ENCODE measurements at regions not wholly inside any gene's neighbourhood (a gene's known extent, or its start where the extent isn't known, plus 50 kb on each side); places are given as distances from the start of the nearest gene placed in this dataset.
A peak's percentile ranks its signal among the peaks of the same experiment; 100 is the strongest.

- DNase-seq: no peak
Measured at GRCh38 chr6:27053738-27054137, 193.8 kb upstream of the PRSS16 start.

GRCh38 chr6:27056615-27057014 lies 190.9 kb upstream of the PRSS16 start:
- DNase-seq: no peak

GRCh38 chr6:27059621-27060425 lies 187.7 kb upstream of the PRSS16 start:
- DNase-seq: no peak

- no peak for DNase-seq
Measured at GRCh38 chr6:27061235-27061993, 186.1 kb upstream of the PRSS16 start.

GRCh38 chr6:27062755-27063154 lies 184.7 kb upstream of the PRSS16 start:
- no peak for DNase-seq

GRCh38 chr6:27065183-27065582 lies 182.3 kb upstream of the PRSS16 start:
- no peak for DNase-seq

GRCh38 chr6:27066381-27066780 lies 181.1 kb upstream of the PRSS16 start:
- no peak for DNase-seq

- DNase-seq: no peak
Measured at GRCh38 chr6:27066802-27067201, 180.7 kb upstream of the PRSS16 start.

- DNase-seq: no peak
Measured at GRCh38 chr6:27073441-27073840, 174.1 kb upstream of the PRSS16 start.

GRCh38 chr6:27076116-27076515 lies 171.4 kb upstream of the PRSS16 start:
- DNase-seq: no peak

- DNase-seq: peak; percentile 44
Measured at GRCh38 chr6:27078734-27079357, 168.7 kb upstream of the PRSS16 start.

GRCh38 chr6:27081188-27081587 lies 166.3 kb upstream of the PRSS16 start:
- DNase-seq: no peak

GRCh38 chr6:27081931-27082330 lies 165.6 kb upstream of the PRSS16 start:
- no peak for DNase-seq

- no peak for DNase-seq
Measured at GRCh38 chr6:27088068-27088467, 159.4 kb upstream of the PRSS16 start.

GRCh38 chr6:27091661-27092315 lies 155.7 kb upstream of the PRSS16 start:
- no peak for DNase-seq

- no peak for DNase-seq
Measured at GRCh38 chr6:27092316-27092692, 155.2 kb upstream of the PRSS16 start.

- DNase-seq: no peak
Measured at GRCh38 chr6:27095914-27096313, 151.6 kb upstream of the PRSS16 start.

- DNase-seq: peak; percentile 36
Measured at GRCh38 chr6:27096834-27097511, 150.5 kb upstream of the PRSS16 start.

- no peak for DNase-seq
Measured at GRCh38 chr6:27098956-27099355, 148.5 kb upstream of the PRSS16 start.

GRCh38 chr6:27100921-27101320 lies 146.6 kb upstream of the PRSS16 start:
- DNase-seq: no peak

- no peak for DNase-seq
Measured at GRCh38 chr6:27101824-27102223, 145.7 kb upstream of the PRSS16 start.

GRCh38 chr6:27106382-27106781 lies 141.1 kb upstream of the PRSS16 start:
- no peak for DNase-seq

- no peak for DNase-seq
Measured at GRCh38 chr6:27111743-27112142, 135.8 kb upstream of the PRSS16 start.
